CD14-positive monocyte (primary cell): ENCODE measurements at regions not wholly inside any gene's neighbourhood (a gene's known extent, or its start where the extent isn't known, plus 50 kb on each side); places are given as distances from the start of the nearest gene placed in this dataset.

Experiments
- DNase-seq, 3 donors: peaks; one replicate each; pipeline ENCODE4 v3.0.0-alpha.2; 2011 to 2022
- H2AFZ ChIP-seq: 2 replicates; pipeline ENCODE4 v1.6.0; 2012; ENCODE audit warnings: mild to moderate bottlenecking, low read depth, low read length, inconsistent platforms; ENCODE audit not compliant: insufficient read depth, poor library complexity, severe bottlenecking
- H3K27ac ChIP-seq, 2 donors: 1 replicate in 1 of 2; 2 replicates in 1 of 2; pipeline ENCODE4 v1.5.1; 2012 to 2013; ENCODE audit warnings: low read length in 2 of 2, control low read depth in 1 of 2, inconsistent platforms in 1 of 2, low read depth in 1 of 2, mild to moderate bottlenecking in 1 of 2
- H3K27me3 ChIP-seq, 2 donors: one replicate each; pipeline versions ENCODE4 v1.6.0 to v1.6.1; 2011 to 2013; ENCODE audit warnings: low read length in 2 of 2; ENCODE audit not compliant: control insufficient read depth in 2 of 2, insufficient read depth in 2 of 2
- H3K36me3 ChIP-seq, 2 donors: replicated peaks in 1 of 2; 1 replicate in 1 of 2; 2 replicates in 1 of 2; pipeline versions ENCODE4 v1.5.1 to v1.6.1; 2012 to 2013; ENCODE audit warnings: low read length in 2 of 2, control low read depth in 1 of 2, inconsistent platforms in 1 of 2, mild to moderate bottlenecking in 1 of 2; ENCODE audit not compliant: insufficient read depth in 2 of 2, control insufficient read depth in 1 of 2
- H3K4me1 ChIP-seq, 2 donors: 1 replicate in 1 of 2; 2 replicates in 1 of 2; pipeline versions ENCODE4 v1.5.1 to v1.6.1; 2012 to 2013; ENCODE audit warnings: low read length in 2 of 2, control low read depth in 1 of 2, inconsistent platforms in 1 of 2, mild to moderate bottlenecking in 1 of 2, moderate library complexity in 1 of 2; ENCODE audit not compliant: insufficient read depth in 2 of 2, control insufficient read depth in 1 of 2
- H3K4me2 ChIP-seq: replicated peaks from 2 replicates; pipeline ENCODE3; 2012; ENCODE audit warnings: low read length, moderate library complexity, mild to moderate bottlenecking; ENCODE audit not compliant: poor library complexity, severe bottlenecking; ENCODE audit errors: extremely low read depth
- H3K4me3 ChIP-seq, 3 experiments: fragments of 200-600 bp in 1 of 3; sonication (generic) in 1 of 3; replicated peaks in 1 of 3; 1 replicate in 2 of 3; 2 replicates in 1 of 3; pipeline ENCODE4 v1.5.1; 2011 to 2013; ENCODE audit warnings: low read length in 3 of 3, mild to moderate bottlenecking in 3 of 3, control low read depth in 2 of 3, low read depth in 2 of 3, inconsistent platforms in 1 of 3, moderate library complexity in 1 of 3
- H3K79me2 ChIP-seq: 2 replicates; pipeline ENCODE4 v1.6.0; 2012; ENCODE audit warnings: mild to moderate bottlenecking, control low read depth, inconsistent platforms, low read length, moderate library complexity; ENCODE audit not compliant: insufficient read depth
- H3K9ac ChIP-seq: 2 replicates; pipeline ENCODE4 v1.6.0; 2017; ENCODE audit warnings: low read length, mild to moderate bottlenecking; ENCODE audit not compliant: insufficient read depth, poor library complexity, severe bottlenecking
- H3K9me3 ChIP-seq, 2 donors: replicated peaks in 1 of 2; 1 replicate in 1 of 2; 2 replicates in 1 of 2; pipeline versions ENCODE4 v1.5.1 to v1.6.1; 2012 to 2013; ENCODE audit warnings: low read length in 2 of 2, control low read depth in 1 of 2; ENCODE audit not compliant: control insufficient read depth in 1 of 2, insufficient read depth in 1 of 2
- H4K20me1 ChIP-seq: 2 replicates; pipeline ENCODE4 v1.6.0; 2012; ENCODE audit warnings: mild to moderate bottlenecking, low read length, control low read depth, moderate library complexity; ENCODE audit not compliant: insufficient read depth
- H3K27ac Mint-ChIP-seq, 7 donors: one replicate each; pipeline ENCODE4 v1.8.0; 2020; ENCODE audit warnings: mild to moderate bottlenecking in 7 of 7, mixed read lengths in 7 of 7, moderate library complexity in 6 of 7, inconsistent platforms in 2 of 7
- H3K27me3 Mint-ChIP-seq, 3 donors: one replicate each; pipeline ENCODE4 v1.8.0; 2021 to 2022; ENCODE audit warnings: low read depth in 3 of 3, mild to moderate bottlenecking in 3 of 3, mixed read lengths in 3 of 3, moderate library complexity in 3 of 3, inconsistent platforms in 1 of 3
- H3K36me3 Mint-ChIP-seq, 2 donors: one replicate each; pipeline ENCODE4 v1.8.0; 2020; ENCODE audit warnings: mixed read lengths in 2 of 2, inconsistent platforms in 1 of 2, mild to moderate bottlenecking in 1 of 2
- H3K4me1 Mint-ChIP-seq: one replicate; pipeline ENCODE4 v1.8.0; 2020; ENCODE audit warnings: mild to moderate bottlenecking, mixed read lengths
- H3K4me3 Mint-ChIP-seq, 2 donors: one replicate each; pipeline ENCODE4 v1.8.0; 2020; ENCODE audit warnings: mild to moderate bottlenecking in 2 of 2, mixed read lengths in 2 of 2, moderate library complexity in 1 of 2
- H3K9me3 Mint-ChIP-seq, 7 donors: one replicate each; pipeline ENCODE4 v1.8.0; 2020 to 2022; ENCODE audit warnings: mixed read lengths in 7 of 7, mild to moderate bottlenecking in 6 of 7, moderate library complexity in 6 of 7, inconsistent platforms in 2 of 7
- CTCF ChIP-seq: fragments of 200-600 bp; IDR thresholded peaks from one replicate; pipeline ENCODE4 v1.8.0; 2022; ENCODE audit warnings: antibody characterized with exemption, mild to moderate bottlenecking
- WGBS: methylation state at CpG from one replicate; pipeline ENCODE4 v1.1.5; 2013; ENCODE audit warnings: missing lambda C conversion rate; ENCODE audit not compliant: insufficient coverage; 5-methylcytosine and 5-hydroxymethylcytosine counted together
- intact Hi-C, 2 donors: fragments of 100-400 bp; cut with micrococcal nuclease; formaldehyde crosslinking; loops; one replicate each; pipeline versions ENCODE4 v1.15.0 to v1.15.1; 2023

- H3K4me3 Mint-ChIP-seq, result no peak overlapping the region
- Histone ChIP-seq H4K20me1 (no peaks in the 10 kb centered on the region), H3K4me1 (no peaks in the 10 kb centered on the region), H3K4me3 (no peak overlapping the region), H3K27me3 (no peaks in the 10 kb centered on the region), H3K27ac (no peak overlapping the region), H3K9ac (no peak overlapping the region), H3K79me2 (no peaks in the 10 kb centered on the region), H3K4me2 (no peak overlapping the region), H2AFZ (no peak overlapping the region), H3K36me3 (no peaks in the 10 kb centered on the region), H3K9me3 (no peaks in the 10 kb centered on the region)
- no peaks in the 10 kb centered on the region for H3K27me3 Mint-ChIP-seq
- no peaks in the 10 kb centered on the region for H3K4me1 Mint-ChIP-seq
- peaks cover 0 to 2% (median 0%) of the 10 kb centered on the region in 7 donors for H3K9me3 Mint-ChIP-seq
- H3K36me3 Mint-ChIP-seq, result no peaks in the 10 kb centered on the region
- no peak for DNase-seq
- 72% methylated on average over 3 of the region's 3 CpGs for WGBS
- no peak for TF ChIP-seq CTCF
- intact Hi-C loops, result no loop called here
- no peak overlapping the region for H3K27ac Mint-ChIP-seq
Observed at GRCh38 chr14:87045246-87045645, 947.7 kb downstream of the GALC start.

- DNase-seq, result no peak
- Histone ChIP-seq H3K79me2 (no peaks in the 10 kb centered on the region), H3K27me3 (no peaks in the 10 kb centered on the region), H2AFZ (no peak overlapping the region), H3K27ac (no peak overlapping the region), H3K9ac (no peak overlapping the region), H4K20me1 (no peaks in the 10 kb centered on the region), H3K36me3 (no peaks in the 10 kb centered on the region), H3K9me3 (no peaks in the 10 kb centered on the region), H3K4me3 (no peak overlapping the region), H3K4me2 (no peak overlapping the region), H3K4me1 (no peaks in the 10 kb centered on the region)
- Mint-ChIP-seq H3K27me3 (no peaks in the 10 kb centered on the region), H3K36me3 (no peaks in the 10 kb centered on the region), H3K27ac (no peak overlapping the region), H3K9me3 (peaks cover 0 to 5% (median 2%) of the 10 kb centered on the region in 7 donors), H3K4me3 (no peak overlapping the region), H3K4me1 (no peaks in the 10 kb centered on the region)
- intact Hi-C loops, result no loop called here
- WGBS, result 31% methylated on average over 1 of the region's 1 CpG
- no peak for TF ChIP-seq CTCF
Observed at GRCh38 chr14:87044807-87045206, 948.2 kb downstream of the GALC start.
